Fibroblast of lung (primary cell): ENCODE measurements at regions not wholly inside any gene's neighbourhood (a gene's known extent, or its start where the extent isn't known, plus 50 kb on each side); places are given as distances from the start of the nearest gene placed in this dataset.

ENCODE experiments used
- DNase-seq, 2 donors: peaks; one replicate each; pipeline versions ENCODE4 v3.0.0 to v3.0.0-alpha.2; 2010; ENCODE audit warnings: low read depth in 2 of 2
- H2AFZ ChIP-seq: 2 replicates; pipeline ENCODE4 v1.5.1; 2012; ENCODE audit warnings: low read length, control low read depth, inconsistent platforms
- H3K27ac ChIP-seq: 2 replicates; pipeline ENCODE4 v1.5.1; 2011; ENCODE audit warnings: low read length, control low read depth; ENCODE audit not compliant: insufficient read depth
- H3K27me3 ChIP-seq: 2 replicates; pipeline ENCODE4 v1.5.1; 2011; ENCODE audit warnings: mild to moderate bottlenecking, low read length; ENCODE audit not compliant: control insufficient read depth, insufficient read depth
- H3K36me3 ChIP-seq: 2 replicates; pipeline ENCODE4 v1.5.1; 2011; ENCODE audit warnings: low read length; ENCODE audit not compliant: control insufficient read depth, insufficient read depth
- H3K4me1 ChIP-seq: 2 replicates; pipeline ENCODE4 v1.5.1; 2011; ENCODE audit warnings: low read length; ENCODE audit not compliant: control insufficient read depth, insufficient read depth; ENCODE audit errors: extremely low read depth
- H3K4me2 ChIP-seq: 2 replicates; pipeline ENCODE4 v1.5.1; 2011; ENCODE audit warnings: low read length, control low read depth; ENCODE audit not compliant: insufficient read depth; ENCODE audit errors: extremely low read depth
- H3K4me3 ChIP-seq, 4 experiments: fragments of 200-600 bp in 1 of 4; sonication (generic) in 1 of 4; replicated peaks in 1 of 4; 2 replicates each; pipeline ENCODE4 v1.5.1; 2011 to 2016; ENCODE audit warnings: low read length in 4 of 4, low read depth in 3 of 4, mild to moderate bottlenecking in 3 of 4, control low read depth in 2 of 4, inconsistent platforms in 1 of 4, mixed read lengths in 1 of 4; ENCODE audit not compliant: insufficient read depth in 1 of 4; ENCODE audit errors: control extremely low read depth in 1 of 4
- H3K79me2 ChIP-seq: 2 replicates; pipeline ENCODE4 v1.5.1; 2012; ENCODE audit warnings: mild to moderate bottlenecking, low read length, inconsistent platforms; ENCODE audit not compliant: control insufficient read depth, insufficient read depth
- H3K9ac ChIP-seq: 2 replicates; pipeline ENCODE4 v1.5.1; 2011; ENCODE audit warnings: mild to moderate bottlenecking, low read length, control low read depth; ENCODE audit not compliant: insufficient read depth
- H3K9me3 ChIP-seq: 2 replicates; pipeline ENCODE4 v1.5.1; 2012; ENCODE audit warnings: low read depth, low read length; ENCODE audit not compliant: control insufficient read depth, insufficient read depth
- H4K20me1 ChIP-seq: 2 replicates; pipeline ENCODE4 v1.5.1; 2011; ENCODE audit warnings: low read length; ENCODE audit not compliant: control insufficient read depth, insufficient read depth; ENCODE audit errors: extremely low read depth
- CTCF ChIP-seq, 2 donors: IDR thresholded peaks in 1 of 2; conservative IDR thresholded peaks in 1 of 2; 1 replicate in 1 of 2; 2 replicates in 1 of 2; pipeline ENCODE4 v1.5.1; 2011 to 2012; ENCODE audit warnings: low read length in 2 of 2, control low read depth in 1 of 2, inconsistent platforms in 1 of 2, low read depth in 1 of 2, mild to moderate bottlenecking in 1 of 2
- EZH2 ChIP-seq: IDR thresholded peaks from 2 replicates; pipeline ENCODE4 v1.5.1; 2012; ENCODE audit warnings: low read length, control low read depth, mild to moderate bottlenecking; ENCODE audit errors: missing control alignments

GRCh38 chr6:147855803-147856482 is 347.5 kb downstream of the SAMD5 start:
- Histone ChIP-seq H3K27ac (no peak overlapping the region), H3K27me3 (no peaks in the 10 kb centered on the region), H3K4me3 (no peak overlapping the region), H3K4me2 (no peak overlapping the region), H3K9me3 (no peaks in the 10 kb centered on the region), H3K4me1 (no peaks in the 10 kb centered on the region), H3K9ac (no peak overlapping the region), H4K20me1 (no peaks in the 10 kb centered on the region), H3K79me2 (no peaks in the 10 kb centered on the region), H3K36me3 (no peaks in the 10 kb centered on the region), H2AFZ (no peak overlapping the region)
- no peak for TF ChIP-seq EZH2
- no peak for TF ChIP-seq CTCF (conservative IDR thresholded peaks at IDR 0.05 in 1 of 2, IDR thresholded peaks at IDR 0.05 in 1 of 2; ENCODE audit: low read depth in 1 of 2, low read length in 2 of 2)
- DNase-seq = peak; percentile 13 to 17

DNA sequence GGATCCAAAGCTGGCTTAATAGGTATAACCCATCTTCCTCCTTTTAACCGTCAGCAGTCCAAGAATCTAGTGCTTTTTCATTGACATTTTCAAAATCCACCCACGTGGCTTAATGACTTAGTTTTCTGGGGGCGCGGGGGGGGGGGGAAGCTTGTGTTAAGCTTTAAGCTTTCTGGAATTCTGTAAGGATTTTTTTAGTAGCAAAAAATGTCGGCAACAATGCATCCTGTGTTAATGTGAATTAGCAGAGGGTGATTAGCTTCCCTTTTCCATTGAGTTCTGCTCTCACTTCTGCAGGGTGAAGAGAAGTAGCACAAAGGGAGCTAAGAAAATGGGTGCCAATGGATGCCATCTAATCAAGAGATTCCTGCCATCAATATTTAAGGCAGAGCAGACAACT is 348.2 kb downstream of the SAMD5 start:
- no peak overlapping the region for H2AFZ ChIP-seq
- H3K4me3 ChIP-seq = no peak overlapping the region
- H3K27me3 ChIP-seq = no peaks in the 10 kb centered on the region
- H3K79me2 ChIP-seq = no peaks in the 10 kb centered on the region
- no peak overlapping the region for H3K4me2 ChIP-seq
- no peaks in the 10 kb centered on the region for H3K36me3 ChIP-seq
- TF ChIP-seq CTCF (conservative IDR thresholded peaks at IDR 0.05 in 1 of 2, IDR thresholded peaks at IDR 0.05 in 1 of 2; ENCODE audit: low read depth in 1 of 2, low read length in 2 of 2) (no peak), EZH2 (no peak)
- H3K27ac ChIP-seq = no peak overlapping the region
- DNase-seq = no peak
- no peaks in the 10 kb centered on the region for H4K20me1 ChIP-seq
- H3K9me3 ChIP-seq = no peaks in the 10 kb centered on the region
- H3K9ac ChIP-seq = no peak overlapping the region
- no peaks in the 10 kb centered on the region for H3K4me1 ChIP-seq

GRCh38 chr6:147858421-147858820 is 349.9 kb downstream of the SAMD5 start:
- no peak for DNase-seq
- no peaks in the 10 kb centered on the region for H4K20me1 ChIP-seq
- H3K4me3 ChIP-seq = no peak overlapping the region
- no peak overlapping the region for H3K27ac ChIP-seq
- H3K36me3 ChIP-seq = no peaks in the 10 kb centered on the region
- no peaks in the 10 kb centered on the region for H3K27me3 ChIP-seq
- no peak overlapping the region for H2AFZ ChIP-seq
- H3K79me2 ChIP-seq = no peaks in the 10 kb centered on the region
- no peaks in the 10 kb centered on the region for H3K9me3 ChIP-seq
- H3K4me2 ChIP-seq = no peak overlapping the region
- H3K9ac ChIP-seq = no peak overlapping the region
- TF ChIP-seq CTCF (conservative IDR thresholded peaks at IDR 0.05 in 1 of 2, IDR thresholded peaks at IDR 0.05 in 1 of 2; ENCODE audit: low read depth in 1 of 2, low read length in 2 of 2) (no peak), EZH2 (no peak)
- no peaks in the 10 kb centered on the region for H3K4me1 ChIP-seq
